Lower leg skin (tissue), 3 donors: ENCODE measurements at regions not wholly inside any gene's neighbourhood (a gene's known extent, or its start where the extent isn't known, plus 50 kb on each side); places are given as distances from the start of the nearest gene placed in this dataset.

Experiments used
- CTCF ChIP-seq, 3 donors: fragments of 450-650 bp; IDR thresholded peaks; one replicate each; pipeline ENCODE4 v1.5.1; 2016; ENCODE audit warnings: antibody characterized with exemption in 3 of 3, mild to moderate bottlenecking in 3 of 3, moderate library complexity in 2 of 3
- POLR2A ChIP-seq, 2 donors: fragments of 450-650 bp; IDR thresholded peaks; one replicate each; pipeline ENCODE4 v1.6.1; 2016 to 2017; ENCODE audit warnings: antibody characterized with exemption in 2 of 2, mild to moderate bottlenecking in 1 of 2, moderate library complexity in 1 of 2

DNA sequence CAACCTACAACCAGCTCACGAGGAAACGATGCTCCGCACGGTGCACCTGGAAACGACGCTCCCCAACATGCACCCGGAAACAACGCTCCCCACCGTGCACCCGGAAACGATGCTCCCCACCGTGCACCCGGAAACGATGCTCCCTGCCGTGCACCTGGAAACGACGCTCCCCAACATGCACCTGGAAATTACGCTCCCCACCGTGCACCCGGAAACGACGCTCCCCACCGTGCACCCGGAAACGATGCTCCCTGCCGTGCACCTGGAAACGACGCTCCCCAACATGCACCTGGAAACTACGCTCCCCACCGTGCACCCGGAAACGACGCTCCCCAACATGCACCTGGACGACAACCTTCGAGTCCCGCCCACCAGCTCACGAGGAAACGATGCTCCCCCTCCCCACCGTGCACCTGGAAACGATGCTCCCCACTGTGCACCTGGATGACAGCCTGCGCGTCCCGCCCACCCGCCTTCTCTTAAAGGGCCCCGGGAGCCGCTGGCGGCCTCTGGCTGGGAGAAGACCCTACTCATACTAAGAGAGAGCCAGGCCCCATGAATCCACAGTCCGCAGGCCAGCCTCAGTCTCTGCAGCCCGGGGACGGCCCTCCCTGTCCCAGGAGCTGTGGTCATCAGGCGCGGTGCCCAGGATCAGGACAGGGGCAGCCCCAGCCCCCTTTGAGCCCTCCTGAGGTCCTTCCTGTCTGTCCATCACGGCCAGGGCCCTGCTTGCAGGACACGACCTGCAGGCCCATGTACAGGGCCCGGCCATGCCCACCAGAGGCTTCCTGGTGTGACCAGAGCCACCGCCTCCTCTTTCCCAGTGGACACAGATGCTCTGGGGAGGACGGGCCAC lies 98.3 kb downstream of the PDGFA start:
- TF ChIP-seq CTCF (IDR thresholded peaks at IDR 0.05) (no peak), POLR2A (IDR thresholded peaks at IDR 0.05) (no peak)
